ENCODE measurements at regions not wholly inside any gene's neighbourhood (a gene's known extent, or its start where the extent isn't known, plus 50 kb on each side); places are given as distances from the start of the nearest gene placed in this dataset.

- TF ChIP-seq REST (IDR thresholded peaks at IDR 0.05), result no peak
- no peak for TF ChIP-seq CTCF (IDR thresholded peaks at IDR 0.05; ENCODE audit: low read depth, low read length, missing input control)
- TF ChIP-seq NR2F2 (IDR thresholded peaks at IDR 0.05), result no peak
- TF ChIP-seq SP1 (IDR thresholded peaks at IDR 0.05), result no peak
- no peak for TF ChIP-seq FOXA1 (IDR thresholded peaks at IDR 0.05)
- no peak for TF ChIP-seq JUND (IDR thresholded peaks at IDR 0.05)
- TF ChIP-seq YY1 (IDR thresholded peaks at IDR 0.05), result no peak
- no peak for TF ChIP-seq TAF1 (conservative IDR thresholded peaks at IDR 0.05)
- TF ChIP-seq RXRA (IDR thresholded peaks at IDR 0.05), result no peak
- no peak for TF ChIP-seq GABPA (IDR thresholded peaks at IDR 0.05 in 1 of 2, conservative IDR thresholded peaks at IDR 0.05 in 1 of 2)
- no peak for TF ChIP-seq ATF3 (IDR thresholded peaks at IDR 0.05)
These were observed 372.4 kb upstream of the OR4E1 start for GRCh38 chr14:22046063-22046462.

All from liver (tissue), 3 donors.